ENCODE measurements at regions not wholly inside any gene's neighbourhood (a gene's known extent, or its start where the extent isn't known, plus 50 kb on each side); places are given as distances from the start of the nearest gene placed in this dataset.
"Not testable (repeated sequence)": the region's sequence is repeated elsewhere in the genome, so short reads cannot be mapped to it uniquely, and the experiment has no call there.

DNA sequence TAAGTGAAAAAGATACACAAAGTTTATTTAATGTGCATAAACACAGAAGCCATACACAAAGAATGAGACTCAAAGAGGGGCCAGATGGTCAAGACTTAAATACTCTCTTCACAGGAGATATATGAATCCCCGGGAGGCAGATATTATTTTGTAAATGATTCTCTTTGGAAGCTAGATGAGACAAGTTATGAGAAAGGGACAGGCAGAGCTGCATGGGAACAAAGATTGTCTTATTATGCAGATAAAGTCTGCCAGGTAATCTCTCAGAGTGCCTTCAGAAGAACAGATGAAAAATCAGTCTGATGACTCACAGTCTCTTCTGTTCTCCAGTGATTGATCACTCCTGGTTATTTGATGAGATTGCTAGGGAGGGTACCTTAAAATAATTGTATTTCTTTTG is 89.0 kb downstream of the NAF1 start:
- FAIRE-seq: no peak

DNA sequence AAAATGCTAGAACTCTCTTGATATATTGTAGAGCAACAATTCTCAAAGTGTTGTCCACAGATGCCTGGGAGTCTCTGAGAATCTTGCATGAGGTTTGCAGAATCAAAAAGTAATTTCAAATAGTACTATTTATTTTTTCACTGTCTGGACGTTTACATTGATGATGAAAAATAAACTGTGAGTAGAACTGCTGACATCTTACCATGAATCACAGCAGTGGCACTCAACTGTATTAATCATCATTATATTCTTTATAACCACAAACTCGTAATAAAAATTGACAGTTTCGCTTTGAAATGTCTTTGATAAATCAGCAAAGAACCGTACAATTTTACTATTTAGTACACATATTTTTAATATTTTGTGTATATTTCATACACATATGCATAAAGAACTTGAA is 94.5 kb downstream of the NAF1 start:
- no peak for FAIRE-seq

DNA sequence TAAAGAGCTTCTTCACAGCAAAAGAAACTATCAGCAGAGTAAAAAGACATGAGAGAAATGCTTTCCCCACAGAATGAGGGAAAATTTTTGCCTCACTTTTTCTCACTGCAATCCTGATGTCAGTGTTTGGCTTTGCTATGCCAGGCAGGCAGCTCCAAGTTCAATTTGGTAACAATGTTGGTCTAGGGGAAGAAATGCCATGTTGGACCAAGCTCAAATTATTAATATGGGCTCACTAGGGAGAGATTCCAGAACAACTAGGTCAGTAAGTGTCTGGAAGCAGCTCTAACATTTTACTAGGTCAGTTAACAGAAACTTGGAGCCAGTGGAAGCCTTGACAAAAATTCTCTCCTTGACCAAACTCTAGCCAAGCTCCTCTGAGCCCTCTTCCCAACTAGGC is 95.4 kb downstream of the NAF1 start:
- no peak for FAIRE-seq

DNA sequence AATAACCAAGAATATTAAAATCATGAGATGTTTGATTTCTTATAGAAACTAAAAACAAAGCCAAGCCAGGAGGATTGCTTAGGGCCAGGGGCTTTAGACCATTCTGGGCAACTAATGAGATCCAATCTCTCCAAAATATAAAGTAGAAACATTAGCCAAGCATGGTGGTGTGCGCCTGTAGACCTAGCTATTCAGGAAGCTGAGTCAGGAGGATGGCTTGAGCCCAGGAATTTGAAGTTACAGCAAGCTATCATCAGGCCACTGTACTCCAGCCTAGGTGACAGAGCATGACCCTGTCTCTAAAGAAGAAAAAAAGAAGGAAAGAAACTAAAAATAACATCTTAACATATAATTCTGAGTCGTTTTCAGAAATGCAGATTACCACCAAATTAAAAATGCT is 96.7 kb downstream of the NAF1 start:
- FAIRE-seq: no peak

DNA sequence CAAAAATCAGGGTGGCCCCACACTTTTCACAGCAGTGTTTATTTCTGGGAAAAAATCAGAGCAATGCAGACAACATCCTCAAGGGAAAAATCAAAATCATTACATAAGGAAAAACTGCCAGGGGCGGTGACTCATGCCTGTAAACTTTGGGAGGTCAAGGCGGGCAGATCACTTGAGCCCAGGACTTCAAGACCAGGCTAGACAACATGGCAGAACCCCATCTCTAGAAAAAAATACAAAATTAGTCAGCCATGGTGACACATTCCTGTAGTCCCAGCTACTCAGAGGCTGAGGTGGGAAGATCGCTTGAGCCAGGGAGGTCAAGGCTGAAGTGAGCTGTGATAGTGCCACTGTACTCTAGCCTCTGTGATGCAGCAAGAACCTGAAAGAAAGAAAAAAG is 102.8 kb downstream of the NAF1 start:
- no peak for FAIRE-seq

DNA sequence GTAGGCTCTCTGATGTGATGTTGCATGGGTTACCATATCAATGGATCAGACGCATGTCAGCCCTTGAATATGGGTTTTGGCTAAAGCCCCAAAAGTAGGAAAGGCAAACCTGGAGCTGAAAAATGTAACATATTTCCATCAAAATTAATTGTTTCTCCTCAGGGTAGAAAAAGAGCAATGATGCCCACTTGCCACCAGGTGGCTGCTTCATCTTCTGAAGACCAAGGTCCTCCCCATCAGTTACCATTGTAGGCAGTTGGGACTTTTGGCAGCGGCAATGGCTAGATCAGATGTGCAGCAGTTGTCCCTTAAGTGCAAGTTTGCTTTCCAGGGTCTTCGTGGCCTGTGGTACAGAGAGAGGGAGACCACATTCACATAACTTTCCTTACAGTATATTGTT is 118.2 kb downstream of the NAF1 start:
- no peak for FAIRE-seq

DNA sequence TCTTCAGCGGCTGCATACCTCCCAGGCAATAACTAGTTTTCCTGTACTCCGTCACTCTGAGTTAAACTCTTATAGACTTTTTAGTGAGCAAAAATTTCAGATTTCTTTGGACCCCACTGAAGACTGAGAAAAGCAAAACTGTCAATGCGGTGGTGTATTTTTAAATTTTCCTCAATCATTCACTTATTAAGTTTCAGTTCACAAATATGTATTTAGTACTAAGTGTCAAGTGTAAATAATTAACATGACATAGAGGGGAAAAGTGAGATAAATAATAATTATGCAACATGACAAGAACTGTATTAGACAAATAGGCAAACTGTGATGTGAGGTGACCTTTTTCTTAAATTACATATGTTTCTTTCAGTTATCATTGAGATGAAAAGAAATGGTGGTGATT is 124.4 kb downstream of the NAF1 start:
- FAIRE-seq: no peak

DNA sequence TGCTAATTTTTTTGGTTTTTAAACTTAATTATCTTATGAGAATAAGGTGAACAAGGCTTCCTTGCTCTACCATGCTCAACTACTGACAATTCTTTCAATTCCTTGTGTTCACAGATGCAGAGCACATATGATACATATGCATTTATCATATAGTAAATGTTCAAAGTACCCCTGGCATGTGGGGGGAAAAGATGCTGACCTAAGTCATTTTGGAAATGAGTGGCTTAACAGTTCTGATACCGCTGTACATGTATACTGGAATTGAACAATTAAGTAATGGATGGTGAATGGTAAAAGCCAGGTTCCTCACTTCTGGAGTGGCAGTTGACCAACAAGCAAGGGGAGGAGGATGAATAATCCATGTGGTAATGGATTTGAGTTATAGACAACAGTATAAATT is 149.6 kb downstream of the NAF1 start:
- FAIRE-seq: no peak

DNA sequence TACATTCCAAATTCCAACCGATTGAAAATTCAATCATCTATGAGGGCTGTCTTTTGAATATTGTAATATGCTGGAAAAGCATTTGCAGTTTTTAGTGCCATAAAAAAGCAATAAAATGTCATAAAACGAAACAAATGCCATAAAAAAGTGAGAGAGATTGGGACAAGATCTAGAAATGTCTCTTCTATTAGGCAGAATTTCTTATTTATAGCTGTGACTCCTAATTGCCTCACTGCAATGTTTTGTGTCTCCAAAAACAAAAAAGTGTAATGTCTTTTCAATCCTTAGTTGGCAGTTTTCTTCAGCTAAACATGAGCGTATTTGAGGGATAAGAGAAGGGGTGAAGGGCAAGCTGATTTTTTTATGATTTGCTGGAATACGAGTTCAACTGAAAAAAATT is 153.9 kb downstream of the NAF1 start:
- FAIRE-seq: no peak

DNA sequence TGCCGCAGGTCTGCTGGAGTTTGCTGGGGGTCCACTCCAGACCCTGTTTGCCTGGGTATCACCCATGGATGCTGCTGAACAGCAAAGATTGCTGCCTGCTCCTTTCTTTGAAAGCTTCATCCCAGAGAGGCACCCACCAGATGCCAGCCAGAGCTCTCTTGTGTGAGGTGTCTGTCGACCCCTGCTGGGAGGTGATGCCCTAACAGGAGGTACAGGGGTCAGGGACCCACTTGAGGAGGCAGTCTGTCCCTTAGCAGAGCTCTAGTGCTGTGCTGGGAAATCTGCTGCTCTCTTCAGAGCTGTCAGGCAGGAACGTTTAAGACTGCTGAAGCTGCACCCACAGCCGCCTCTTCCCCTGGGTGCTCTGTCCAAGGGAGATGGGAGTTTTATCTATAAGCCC is 162.7 kb downstream of the NAF1 start:
- FAIRE-seq: no peak

DNA sequence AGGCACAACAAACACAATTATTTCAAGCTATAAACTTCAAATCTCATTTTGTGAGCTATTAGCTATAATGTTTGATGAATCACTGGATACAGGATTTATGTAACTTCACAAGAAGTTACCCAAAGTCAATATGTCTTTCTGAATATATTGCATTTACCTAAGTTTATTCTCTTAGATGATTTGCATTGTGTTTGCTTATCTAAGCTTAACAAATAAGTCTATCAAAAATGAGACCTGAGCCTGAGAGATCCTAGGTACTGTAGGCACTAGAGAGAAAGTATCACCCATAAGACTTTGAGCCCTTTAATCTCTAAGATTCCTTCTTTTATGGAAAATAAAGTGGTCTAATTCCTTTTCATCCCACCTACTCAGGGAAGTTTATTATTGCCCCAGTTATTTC is 178.2 kb downstream of the NAF1 start:
- FAIRE-seq: no peak

DNA sequence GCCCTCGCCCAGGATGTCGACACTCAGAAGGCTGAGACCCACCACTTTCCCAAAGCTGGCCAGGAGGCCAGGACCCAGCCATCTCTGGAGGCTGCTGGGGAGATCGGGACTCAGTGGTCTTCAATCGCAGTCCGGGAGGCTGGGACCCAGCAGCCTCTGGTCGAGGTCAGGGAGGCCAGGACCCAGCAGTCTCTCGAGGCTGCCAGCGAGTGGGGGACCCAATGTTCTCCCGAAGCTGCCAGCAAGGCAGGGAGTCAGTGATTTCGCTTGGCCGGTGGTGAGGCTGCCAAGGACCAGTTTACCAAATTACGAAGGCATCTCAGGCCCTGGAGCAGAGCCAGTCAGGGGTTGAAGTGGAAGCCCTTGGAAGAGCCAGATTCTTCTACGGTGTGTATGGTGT is 181.6 kb downstream of the NAF1 start:
- no peak for FAIRE-seq

DNA sequence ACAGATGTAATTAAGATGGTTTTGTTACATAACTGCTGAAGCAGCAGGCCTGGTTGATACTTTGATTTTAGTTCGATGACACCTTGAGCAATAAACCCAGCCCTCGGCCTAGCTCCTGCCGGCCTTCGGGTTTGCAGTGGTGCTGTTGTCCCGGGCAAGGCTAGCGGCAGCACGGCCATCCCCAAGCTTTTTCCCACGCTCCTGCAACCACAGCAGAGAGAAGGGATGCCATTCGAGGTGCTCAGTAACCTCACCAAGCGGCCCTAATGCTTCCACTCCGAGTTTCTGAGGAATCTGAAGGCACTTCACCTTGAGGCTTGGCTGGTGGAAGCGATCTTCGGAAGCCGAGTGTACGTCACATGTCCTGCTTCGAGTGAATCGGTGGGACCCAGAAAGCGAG is 182.1 kb downstream of the NAF1 start:
- FAIRE-seq: no peak

DNA sequence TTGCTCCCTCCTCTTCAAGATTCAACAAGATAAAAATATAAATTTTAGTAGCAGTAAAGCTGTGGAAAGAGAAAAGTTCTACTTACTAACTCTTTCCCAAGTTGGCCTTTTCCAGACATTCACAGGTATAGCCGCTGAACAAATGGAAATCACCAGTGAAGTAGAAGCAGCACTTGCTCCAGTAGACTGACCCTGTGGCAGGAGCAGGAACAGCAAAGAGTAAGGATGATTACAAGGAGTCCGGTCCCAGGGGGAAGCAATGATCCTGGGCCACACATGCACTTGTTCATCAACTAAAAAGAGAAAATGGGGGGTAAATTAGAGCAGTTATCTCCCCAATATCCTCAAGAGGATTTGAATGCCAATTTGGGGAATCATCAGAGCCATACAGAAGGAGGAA is 184.9 kb downstream of the NAF1 start:
- FAIRE-seq: no peak

DNA sequence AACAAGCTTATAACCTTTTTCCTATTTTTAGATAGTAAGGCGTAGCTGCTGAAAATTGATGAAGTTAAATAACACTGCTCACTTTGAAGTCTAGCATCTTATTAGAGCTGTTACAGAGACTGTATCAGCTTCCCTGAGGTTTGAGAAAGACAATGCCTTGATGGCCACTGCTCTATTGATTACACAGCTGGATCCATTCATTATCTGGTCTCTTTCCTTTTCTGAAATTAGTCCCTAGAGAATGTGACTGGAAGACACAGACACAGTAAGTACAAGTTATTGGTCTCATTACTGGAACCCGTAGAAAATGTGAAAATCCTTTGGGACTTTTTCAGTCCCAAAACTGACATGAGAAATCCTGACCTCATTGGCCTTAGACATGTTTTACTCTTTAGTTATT is 188.3 kb downstream of the NAF1 start:
- FAIRE-seq: no peak

DNA sequence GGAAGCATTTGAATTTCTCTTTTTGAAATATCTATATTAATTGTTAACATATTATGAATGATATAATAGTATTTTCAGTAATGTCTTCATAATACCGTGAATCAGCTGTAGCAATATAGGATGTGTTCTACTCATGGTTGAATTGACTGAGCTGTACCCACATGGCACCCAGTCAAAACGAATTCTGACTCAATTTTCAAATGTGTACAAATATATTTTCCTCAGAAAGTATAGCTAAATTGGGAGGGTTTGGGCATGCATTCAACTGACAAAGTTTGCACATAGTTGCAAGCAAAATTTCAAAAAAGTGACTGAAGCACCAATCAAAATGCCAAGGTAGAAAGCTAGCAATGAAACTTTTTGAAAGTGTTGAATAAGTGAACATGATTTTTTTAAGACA is 188.9 kb downstream of the NAF1 start:
- FAIRE-seq: no peak

DNA sequence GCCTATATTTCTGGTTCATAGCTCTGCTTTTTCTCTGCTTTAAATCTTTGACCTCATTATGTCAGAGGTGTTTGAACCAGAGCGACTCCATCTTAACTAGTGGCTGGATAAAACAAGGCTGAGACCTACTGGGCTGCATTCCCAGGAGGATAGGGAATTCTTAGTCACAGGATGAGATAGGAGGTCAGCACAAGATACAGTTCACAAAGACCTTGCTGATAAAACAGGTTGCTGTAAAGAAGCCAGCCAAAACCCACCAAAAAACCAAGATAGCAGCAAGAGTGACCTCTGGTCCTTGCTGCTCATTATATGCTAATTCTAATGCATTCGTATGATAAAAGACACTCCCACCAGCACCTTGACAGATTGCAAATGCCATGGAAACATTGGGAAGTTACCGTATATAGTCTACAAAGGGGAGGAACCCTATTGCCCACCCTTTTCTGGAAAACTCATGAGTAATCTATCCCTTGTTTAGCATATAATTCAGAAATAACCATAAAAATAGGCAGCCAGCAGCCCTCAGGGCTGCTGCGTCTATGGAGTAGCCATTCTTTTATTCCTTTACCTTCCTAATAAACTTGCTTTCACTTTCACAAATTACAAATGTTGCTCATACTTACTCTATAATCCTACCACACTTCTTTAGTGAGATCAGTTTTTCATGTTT is 193.9 kb downstream of the NAF1 start:
- FAIRE-seq: no peak

DNA sequence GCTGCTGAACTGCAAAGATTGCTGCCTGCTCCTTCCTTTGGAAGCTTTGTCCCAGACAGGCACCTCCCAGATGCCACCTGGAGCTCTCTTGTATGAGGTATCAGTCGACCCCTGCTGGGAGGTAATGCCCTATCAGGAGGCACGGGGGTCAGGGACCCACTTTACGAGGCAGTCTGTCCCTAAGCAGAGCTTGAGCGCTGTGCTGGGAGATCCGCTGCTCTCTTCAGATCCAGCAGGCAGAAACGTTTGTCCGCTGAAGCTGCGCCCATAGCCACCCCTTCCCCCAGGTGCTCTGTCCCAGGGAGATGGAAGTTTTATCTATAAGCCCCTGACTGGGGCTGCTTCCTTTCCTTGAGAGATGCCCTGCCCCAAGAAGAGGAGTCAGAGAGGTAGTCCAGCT is 197.5 kb downstream of the NAF1 start:
- FAIRE-seq: no peak

DNA sequence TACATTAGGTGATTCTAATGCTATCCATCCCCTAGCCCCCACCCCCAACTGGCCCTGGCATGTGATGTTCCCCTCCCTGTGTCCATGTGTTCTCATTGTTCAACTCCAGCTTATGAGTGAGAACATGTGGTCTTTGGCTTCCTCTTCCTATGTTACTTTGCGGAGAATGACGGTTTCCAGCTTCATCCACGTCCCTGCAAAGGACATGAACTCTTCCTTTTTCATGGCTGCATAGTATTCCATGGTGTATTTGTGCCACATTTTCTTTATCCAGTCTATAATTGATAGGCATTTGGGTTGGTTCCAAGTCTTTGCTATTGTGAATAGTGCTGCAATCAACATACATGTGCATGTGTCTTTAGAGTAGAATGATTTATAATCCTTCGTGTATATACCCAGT is 200.7 kb downstream of the NAF1 start:
- FAIRE-seq: not testable (repeated sequence)

DNA sequence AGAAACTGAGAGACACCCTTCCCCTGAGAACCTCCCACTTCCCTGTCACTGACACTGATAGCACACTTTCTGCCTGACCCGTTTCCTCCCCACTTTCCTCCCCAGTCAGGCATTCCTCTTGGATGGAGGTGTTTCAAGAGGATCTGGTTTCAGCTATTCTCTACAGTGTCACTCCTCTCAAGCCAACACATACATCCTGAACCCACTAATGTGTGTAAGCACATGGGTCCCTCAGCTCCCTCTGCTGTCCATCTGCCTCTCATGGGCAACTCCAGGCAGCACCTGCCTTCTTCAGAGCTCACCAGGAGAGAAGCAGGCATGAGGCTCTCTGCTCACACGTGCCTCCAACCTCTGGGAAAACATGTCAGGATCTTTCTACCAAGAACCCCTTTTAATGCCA is 207.6 kb downstream of the NAF1 start:
- FAIRE-seq: no peak

DNA sequence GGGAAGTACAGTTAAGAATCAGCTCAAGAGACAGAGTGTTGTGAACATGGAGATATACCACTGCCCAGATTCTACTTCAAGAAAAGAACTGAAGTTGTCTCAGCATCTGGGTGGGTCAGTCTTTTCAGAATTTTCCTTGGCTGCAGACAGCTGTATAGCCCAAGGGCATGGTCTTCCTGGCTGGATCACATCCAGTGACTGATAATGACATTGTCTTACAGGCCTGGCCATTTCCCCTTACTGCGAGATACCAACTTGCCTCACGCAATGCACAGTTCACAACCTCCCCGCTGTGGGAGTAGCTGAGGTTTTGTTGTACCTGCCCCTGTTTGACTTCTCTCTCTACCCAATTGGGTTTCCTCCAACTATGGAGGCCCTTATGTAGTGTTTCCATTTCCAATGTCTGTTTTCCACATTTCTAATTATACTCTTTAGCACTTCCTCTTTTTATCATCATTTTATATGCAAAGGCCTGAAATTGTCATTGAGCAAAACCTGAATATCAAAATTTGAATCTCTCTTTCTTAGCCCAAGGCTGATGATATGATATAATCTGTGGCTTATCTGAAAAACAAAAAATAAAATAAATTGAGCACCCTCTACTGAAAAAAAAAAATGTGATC is 209.1 kb downstream of the NAF1 start:
- no peak for FAIRE-seq

DNA sequence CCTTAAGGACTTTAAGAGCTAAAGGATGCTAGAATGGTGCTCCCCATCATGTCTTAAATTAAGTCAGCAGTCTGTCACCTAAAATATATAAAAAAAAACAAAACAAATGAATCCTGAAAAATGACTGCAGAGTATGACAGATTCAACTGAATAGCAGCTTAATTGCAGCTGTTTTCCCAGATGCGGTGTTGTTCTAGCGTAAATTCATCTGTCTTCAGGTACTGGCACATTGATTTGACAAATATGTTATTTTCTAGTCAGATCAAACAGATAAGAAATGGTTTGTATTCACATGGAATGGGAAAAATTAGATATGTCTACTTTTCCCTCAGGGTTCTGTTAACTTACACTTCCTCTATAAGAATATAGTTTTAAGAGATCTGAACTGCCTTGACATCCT is 211.7 kb downstream of the NAF1 start:
- no peak for FAIRE-seq

DNA sequence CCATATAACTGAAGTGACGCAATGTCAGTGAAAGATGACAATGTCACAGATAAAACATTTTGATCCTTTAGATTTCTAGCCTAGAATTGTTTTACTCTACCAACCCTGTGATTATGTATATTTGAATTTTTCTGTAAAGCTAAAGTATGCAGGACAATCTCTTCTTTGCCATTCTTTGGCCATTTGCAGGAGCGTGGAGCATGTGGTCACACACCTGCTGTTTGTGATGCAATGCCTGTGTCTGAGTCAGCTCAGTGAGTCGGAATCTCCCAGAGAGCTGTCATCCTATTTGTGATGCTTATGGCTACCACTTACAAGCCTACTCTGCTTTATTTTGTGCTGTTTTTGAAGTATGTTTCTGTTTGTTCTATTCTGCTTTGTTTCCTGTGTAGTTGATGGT is 214.5 kb downstream of the NAF1 start:
- FAIRE-seq: no peak

DNA sequence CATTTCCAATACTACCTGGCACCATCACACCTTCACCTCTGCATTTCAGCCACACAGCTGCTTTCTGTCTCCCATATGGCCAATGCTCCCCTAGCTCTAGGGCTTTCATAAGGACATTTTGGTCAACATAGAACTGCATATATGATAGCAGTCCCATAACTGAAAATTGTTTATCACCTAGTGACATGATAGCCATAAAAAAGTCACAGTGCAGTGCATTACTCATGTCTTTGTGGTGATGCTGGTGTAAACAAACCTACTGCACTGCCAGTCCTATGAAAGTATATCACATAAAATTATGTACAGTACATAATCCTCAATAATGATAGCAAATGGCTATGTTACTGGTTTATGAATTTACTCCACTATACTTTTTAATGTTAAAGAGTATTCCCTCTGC is 221.0 kb downstream of the NAF1 start:
- FAIRE-seq: no peak

DNA sequence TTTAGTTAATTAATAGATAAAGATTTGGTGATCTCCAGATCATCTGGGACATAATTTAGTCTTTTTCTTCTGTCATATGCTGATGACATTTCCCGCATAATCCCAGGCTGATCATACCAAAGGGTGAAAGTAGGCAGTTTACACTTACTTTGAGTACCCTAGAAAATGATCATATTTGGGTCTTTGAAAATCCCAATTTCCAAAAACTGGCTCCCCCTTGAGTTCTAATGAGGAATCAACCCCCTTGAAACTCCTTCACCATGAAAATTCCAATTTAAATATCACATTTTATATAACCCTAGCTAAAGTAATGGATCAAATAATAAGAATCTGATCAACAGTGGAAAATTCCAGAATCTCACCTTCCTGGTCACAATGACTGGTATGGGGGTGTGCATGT is 223.4 kb downstream of the NAF1 start:
- FAIRE-seq: no peak

All from islet of Langerhans (tissue), 1 donor.